H1 (cell line): ENCODE measurements at regions not wholly inside any gene's neighbourhood (a gene's known extent, or its start where the extent isn't known, plus 50 kb on each side); places are given as distances from the start of the nearest gene placed in this dataset.

Experiments used
- CTCF ChIA-PET: fragments of 300-600 bp; sonication (Branson Sonifier 250); formaldehyde crosslinking; loops from one replicate; lab custom pipeline; 2021; ENCODE audit not compliant: partially characterized antibody; lab: Charles Lee
- POLR2A ChIA-PET: fragments of 300-600 bp; sonication (Branson Sonifier 250); formaldehyde crosslinking; loops from one replicate; lab custom pipeline; 2021; ENCODE audit warnings: inconsistent platforms; ENCODE audit not compliant: partially characterized antibody; lab: Charles Lee
- DNase-seq, 2 experiments: peaks; one replicate each; pipeline versions ENCODE4 v3.0.0 to v3.0.0-alpha.2; 2010 to 2022; ENCODE audit warnings: low spot score in 2 of 2, low read depth in 1 of 2, mixed read lengths in 1 of 2
- FAIRE-seq: peaks from 2 replicates; lab custom pipeline; 2011; peaks lifted over from hg19 to GRCh38; lab: Jason Lieb, UNC
- H2AFZ ChIP-seq: 2 replicates; pipeline ENCODE4 v1.8.1; 2012; ENCODE audit warnings: low read length, inconsistent platforms
- H2AK5ac ChIP-seq: 2 replicates; pipeline ENCODE4 v1.6.1; 2013; ENCODE audit warnings: low read depth, low read length
- H2BK120ac ChIP-seq: replicated peaks from 2 replicates; pipeline ENCODE3; 2013; ENCODE audit warnings: low read depth, low read length, inconsistent platforms
- H2BK12ac ChIP-seq: 2 replicates; pipeline ENCODE4 v1.6.1; 2013; ENCODE audit warnings: low read depth, low read length
- H2BK15ac ChIP-seq: 2 replicates; pipeline ENCODE4 v1.6.1; 2013; ENCODE audit warnings: low read length
- H2BK20ac ChIP-seq: 2 replicates; pipeline ENCODE4 v1.6.1; 2013; ENCODE audit warnings: low read length
- H2BK5ac ChIP-seq: 2 replicates; pipeline ENCODE4 v1.6.1; 2013; ENCODE audit warnings: low read depth, low read length
- H3K14ac ChIP-seq: 2 replicates; pipeline ENCODE4 v1.6.1; 2013; ENCODE audit warnings: inconsistent platforms; ENCODE audit not compliant: insufficient read length
- H3K18ac ChIP-seq: 2 replicates; pipeline ENCODE4 v1.6.1; 2013; ENCODE audit warnings: low read length; ENCODE audit errors: extremely low read depth
- H3K23ac ChIP-seq: 2 replicates; pipeline ENCODE4 v1.6.1; 2013; ENCODE audit warnings: inconsistent platforms; ENCODE audit not compliant: insufficient read length
- H3K23me2 ChIP-seq: 2 replicates; pipeline ENCODE4 v1.6.1; 2013; ENCODE audit warnings: low read depth, low read length
- H3K27ac ChIP-seq: 2 replicates; pipeline ENCODE4 v1.6.1; 2011; ENCODE audit warnings: low read depth, low read length, inconsistent platforms
- H3K27me3 ChIP-seq, 4 experiments: replicated peaks in 1 of 4; 1 replicate in 1 of 4; 2 replicates in 3 of 4; pipeline versions ENCODE4 v1.6.1 to v1.8.1; 2011 to 2013; ENCODE audit warnings: low read length in 3 of 4, mild to moderate bottlenecking in 3 of 4, inconsistent platforms in 2 of 4, mixed read lengths in 2 of 4, moderate library complexity in 1 of 4; ENCODE audit not compliant: control insufficient read depth in 3 of 4, insufficient read depth in 3 of 4; ENCODE audit errors: extremely low read depth in 1 of 4
- H3K36me3 ChIP-seq, 4 experiments: 2 replicates each; pipeline versions ENCODE4 v1.6.1 to v1.8.1; 2011 to 2013; ENCODE audit warnings: mild to moderate bottlenecking in 4 of 4, low read length in 3 of 4, moderate library complexity in 2 of 4, control low read depth in 1 of 4, inconsistent platforms in 1 of 4; ENCODE audit not compliant: insufficient read depth in 4 of 4, control insufficient read depth in 2 of 4
- H3K4ac ChIP-seq: replicated peaks from 2 replicates; pipeline ENCODE3; 2013; ENCODE audit warnings: low read length, low read depth, mixed read lengths, inconsistent platforms; ENCODE audit not compliant: insufficient read length
- H3K4me1 ChIP-seq, 4 experiments: replicated peaks in 1 of 4; 1 replicate in 1 of 4; 2 replicates in 3 of 4; pipeline versions ENCODE4 v1.6.1 to v1.8.1; 2011 to 2013; ENCODE audit warnings: low read length in 3 of 4, inconsistent platforms in 2 of 4, mixed read lengths in 1 of 4; ENCODE audit not compliant: insufficient read depth in 4 of 4, control insufficient read depth in 3 of 4
- H3K4me2 ChIP-seq, 2 experiments: 2 replicates each; pipeline versions ENCODE4 v1.6.1 to v1.8.1; 2011 to 2013; ENCODE audit warnings: low read depth in 2 of 2, low read length in 2 of 2, control low read depth in 1 of 2, inconsistent platforms in 1 of 2, mild to moderate bottlenecking in 1 of 2; ENCODE audit not compliant: insufficient read depth in 1 of 2
- H3K4me3 ChIP-seq, 4 experiments: fragments of 200-600, 300-600 bp in 1 of 4; sonication (generic), shearing (Covaris generic), sonication (Bioruptor Twin) in 1 of 4; 2 replicates each; pipeline versions ENCODE4 v1.5.1 to v1.8.1; 2011 to 2016; ENCODE audit warnings: low read length in 4 of 4, low read depth in 3 of 4, control low read depth in 2 of 4, inconsistent platforms in 2 of 4, mild to moderate bottlenecking in 2 of 4, mixed read lengths in 1 of 4, moderate library complexity in 1 of 4; ENCODE audit not compliant: insufficient read depth in 2 of 4; ENCODE audit errors: extremely low read depth in 1 of 4
- H3K56ac ChIP-seq: replicated peaks from 2 replicates; pipeline ENCODE3; 2013; ENCODE audit warnings: low read depth, mild to moderate bottlenecking, mixed read lengths, low read length, inconsistent platforms; ENCODE audit not compliant: insufficient read length
- H3K79me1 ChIP-seq: 2 replicates; pipeline ENCODE4 v1.6.1; 2013; ENCODE audit warnings: low read depth, low read length, control low read depth
- H3K79me2 ChIP-seq, 2 experiments: 2 replicates each; pipeline versions ENCODE4 v1.6.1 to v1.8.1; 2012 to 2013; ENCODE audit warnings: low read length in 2 of 2, mild to moderate bottlenecking in 2 of 2, inconsistent platforms in 1 of 2; ENCODE audit not compliant: insufficient read depth in 2 of 2, control insufficient read depth in 1 of 2
- H3K9ac ChIP-seq, 4 experiments: replicated peaks in 1 of 4; 1 replicate in 1 of 4; 2 replicates in 3 of 4; pipeline versions ENCODE4 v1.6.1 to v1.8.1; 2011 to 2013; ENCODE audit warnings: low read depth in 3 of 4, low read length in 3 of 4, control low read depth in 2 of 4, mild to moderate bottlenecking in 2 of 4, moderate library complexity in 2 of 4, inconsistent platforms in 1 of 4; ENCODE audit errors: extremely low read depth in 1 of 4
- H3K9me3 ChIP-seq, 2 experiments: 2 replicates each; pipeline versions ENCODE4 v1.6.1 to v1.8.1; 2012 to 2013; ENCODE audit warnings: mild to moderate bottlenecking in 2 of 2, moderate library complexity in 2 of 2, control low read depth in 1 of 2, inconsistent platforms in 1 of 2, low read depth in 1 of 2, low read length in 1 of 2, mixed read lengths in 1 of 2; ENCODE audit not compliant: insufficient read depth in 2 of 2
- H4K20me1 ChIP-seq, 2 experiments: replicated peaks in 1 of 2; 2 replicates each; pipeline versions ENCODE3 to v1.8.1; 2011 to 2013; ENCODE audit warnings: inconsistent platforms in 2 of 2, low read length in 2 of 2, mild to moderate bottlenecking in 1 of 2; ENCODE audit not compliant: insufficient read depth in 2 of 2, control insufficient read depth in 1 of 2
- H4K5ac ChIP-seq: 2 replicates; pipeline ENCODE4 v1.6.1; 2013; ENCODE audit warnings: low read length, low read depth, mixed read lengths, inconsistent platforms; ENCODE audit not compliant: insufficient read length
- H4K8ac ChIP-seq: 2 replicates; pipeline ENCODE4 v1.8.0; 2013; ENCODE audit warnings: mild to moderate bottlenecking, moderate library complexity, low read length, inconsistent platforms; ENCODE audit not compliant: insufficient read depth; ENCODE audit errors: extremely low read depth
- H4K91ac ChIP-seq: replicated peaks from 2 replicates; pipeline ENCODE3; 2013; ENCODE audit warnings: low read length, mixed read lengths, inconsistent platforms; ENCODE audit not compliant: insufficient read length
- CBX5 ChIP-seq: fragments of 300-800, 300-1000 bp; sonication (generic); IDR thresholded peaks from 2 replicates; pipeline ENCODE4 v1.7.1; 2016; ENCODE audit warnings: antibody characterized with exemption, low read length, low read depth
- CHD7 ChIP-seq: fragments of 300-600 bp; sonication (generic); IDR thresholded peaks from 2 replicates; pipeline ENCODE4 v1.7.1; 2012; ENCODE audit warnings: low read length, moderate library complexity, mild to moderate bottlenecking, inconsistent platforms; ENCODE audit not compliant: insufficient replicate concordance

GRCh38 chr12:74957634-74958033 is 252.0 kb downstream of the KCNC2 start:
- Histone ChIP-seq H2AK5ac (no peak overlapping the region), H4K5ac (no peak overlapping the region), H2BK120ac (no peak overlapping the region), H3K79me2 (no peaks in the 10 kb centered on the region), H3K4ac (no peak overlapping the region), H2BK20ac (no peak overlapping the region), H2BK5ac (no peak overlapping the region), H3K36me3 (no peaks in the 10 kb centered on the region), H3K56ac (no peak overlapping the region), H3K4me3 (no peak overlapping the region), H3K79me1 (no peaks in the 10 kb centered on the region), H4K20me1 (no peaks in the 10 kb centered on the region), H4K8ac (no peak overlapping the region), H2AFZ (no peak overlapping the region), H3K9me3 (0 out of 4 replicates have a peak, but pooled peaks cover 0 to 3% of the 10 kb centered on the region in 2 experiments), H4K91ac (no peak overlapping the region), H3K23ac (no peak overlapping the region), H3K23me2 (no peaks in the 10 kb centered on the region), H3K14ac (no peak overlapping the region), H2BK15ac (no peak overlapping the region), H3K27me3 (no peaks in the 10 kb centered on the region), H2BK12ac (no peak overlapping the region), H3K4me2 (no peak overlapping the region), H3K9ac (no peak overlapping the region), H3K4me1 (no peaks in the 10 kb centered on the region), H3K27ac (no peak overlapping the region), H3K18ac (no peak overlapping the region)
- FAIRE-seq (no peak), DNase-seq (no peak)
- POLR2A ChIA-PET: no interaction called here
- CTCF ChIA-PET: interaction anchor here (0.7 kb wide), 1 partner anchor 1122 kb away, joined by 3 read pairs; no protein-coding TSS in a partner anchor
- TF ChIP-seq CHD7 (no peak), CBX5 (no peak)
